ENCODE measurements at regions not wholly inside any gene's neighbourhood (a gene's known extent, or its start where the extent isn't known, plus 50 kb on each side); places are given as distances from the start of the nearest gene placed in this dataset.
"Not testable (repeated sequence)": the region's sequence is repeated elsewhere in the genome, so short reads cannot be mapped to it uniquely, and the experiment has no call there.

DNA sequence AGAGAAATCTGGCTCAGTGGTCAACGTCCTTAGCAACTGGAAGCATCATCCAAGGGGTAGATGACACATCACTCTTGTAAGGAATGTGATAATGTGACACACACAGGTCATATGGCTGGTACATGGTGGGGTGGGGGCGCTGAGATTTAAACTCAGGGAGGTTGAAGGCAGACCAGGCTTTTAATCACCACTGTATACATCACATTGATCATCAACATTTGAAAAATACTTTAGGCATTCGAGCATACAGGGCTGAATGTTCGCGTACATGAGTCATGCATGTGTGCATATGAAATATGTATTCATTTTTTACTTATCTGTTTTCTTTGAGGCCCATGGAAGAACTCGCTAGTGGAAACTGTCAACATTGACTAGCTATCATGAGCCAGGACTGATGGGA is 976.4 kb downstream of the VRK1 start:
- DNase-seq (ENCODE audit: low read depth in 1 of 2, low spot score in 1 of 2), result no peak

DNA sequence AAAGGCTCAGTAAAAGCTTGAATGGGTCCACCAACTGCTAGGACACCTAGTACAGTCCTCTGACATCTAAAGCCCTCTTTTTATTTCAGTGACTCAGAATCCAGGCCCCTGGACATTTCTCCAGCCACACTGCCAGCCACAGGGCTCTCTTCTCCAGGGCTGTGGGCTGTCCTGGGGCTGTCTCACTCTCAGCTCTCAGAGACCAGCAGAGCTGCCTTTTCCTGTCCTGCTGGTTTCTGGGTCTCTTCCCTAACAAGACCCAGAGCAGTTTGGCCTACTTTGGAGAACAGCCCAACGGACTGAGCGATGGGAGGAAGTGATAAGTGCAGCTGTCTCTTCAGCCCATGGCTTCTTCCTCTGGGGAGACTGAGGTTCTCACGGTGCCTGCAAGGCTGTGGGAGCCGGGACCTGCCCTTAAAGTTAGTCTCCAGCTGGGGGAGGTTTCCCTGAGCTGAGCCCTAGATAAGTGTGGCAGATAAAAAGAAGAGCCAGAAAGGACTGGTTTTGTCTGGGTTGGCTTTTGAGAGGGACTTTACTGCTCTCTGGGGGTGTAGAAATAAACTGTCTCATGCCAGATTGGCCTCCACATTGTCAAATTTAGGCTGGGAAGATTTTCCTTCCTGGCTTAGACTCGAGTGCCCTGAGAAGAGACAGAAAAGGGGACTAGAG is 979.8 kb downstream of the VRK1 start:
- DNase-seq (ENCODE audit: low read depth in 1 of 2, low spot score in 1 of 2), result no peak

DNA sequence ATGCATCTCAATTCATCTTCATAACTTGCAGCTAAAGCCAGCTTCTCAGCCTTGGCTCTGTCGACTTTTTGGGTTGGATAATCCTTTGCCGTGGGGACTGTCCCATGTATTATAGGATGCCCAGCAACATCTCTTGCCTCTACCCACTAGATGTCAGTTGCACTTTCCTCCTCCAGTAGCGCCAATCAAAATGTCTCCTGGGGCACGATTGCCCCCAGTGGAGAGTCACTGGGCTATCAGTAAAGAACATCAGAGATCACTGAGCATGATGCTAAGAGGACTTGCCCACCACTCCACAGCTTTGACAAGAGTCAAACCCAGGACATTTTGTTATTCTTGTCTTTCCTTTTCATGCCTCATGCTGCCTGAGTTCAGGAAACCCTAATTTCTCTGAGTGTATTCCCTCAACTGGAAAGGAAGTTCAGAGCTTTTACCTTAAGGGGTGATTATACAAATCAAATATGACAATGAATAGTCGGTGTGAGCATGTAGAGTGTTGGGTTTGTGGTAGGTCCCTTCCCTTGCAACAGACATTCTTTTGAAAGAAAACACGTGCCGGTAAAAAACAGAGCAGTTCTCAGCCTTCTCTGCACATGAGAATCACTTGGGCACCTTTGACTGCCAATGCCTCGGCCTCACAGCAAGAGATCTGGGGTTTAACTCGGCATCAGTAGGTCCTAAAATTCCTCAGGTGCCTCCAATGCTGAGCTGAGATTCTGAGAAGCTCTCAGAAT is 980.6 kb downstream of the VRK1 start:
- no peak for DNase-seq (ENCODE audit: low read depth in 1 of 2, low spot score in 1 of 2)

DNA sequence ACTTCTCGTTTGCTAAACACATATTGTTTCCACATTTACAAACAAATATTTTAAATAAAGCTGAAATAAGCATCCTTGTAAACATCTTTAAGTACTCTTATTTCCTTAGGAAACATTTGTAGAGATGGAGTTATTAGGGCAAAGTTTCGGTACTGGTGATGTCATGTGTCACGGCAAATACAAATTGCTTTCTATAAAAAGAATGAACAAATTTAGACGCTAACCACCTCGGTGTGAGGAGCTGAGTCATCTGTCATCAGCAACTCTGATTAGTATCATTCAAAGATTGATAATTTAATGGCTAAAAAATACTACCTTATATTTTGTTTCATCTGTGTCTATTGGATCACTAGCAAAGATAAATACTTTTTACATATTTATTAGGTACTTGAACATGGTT is 982.0 kb downstream of the VRK1 start:
- DNase-seq (ENCODE audit: low read depth in 1 of 2, low spot score in 1 of 2), result no peak

DNA sequence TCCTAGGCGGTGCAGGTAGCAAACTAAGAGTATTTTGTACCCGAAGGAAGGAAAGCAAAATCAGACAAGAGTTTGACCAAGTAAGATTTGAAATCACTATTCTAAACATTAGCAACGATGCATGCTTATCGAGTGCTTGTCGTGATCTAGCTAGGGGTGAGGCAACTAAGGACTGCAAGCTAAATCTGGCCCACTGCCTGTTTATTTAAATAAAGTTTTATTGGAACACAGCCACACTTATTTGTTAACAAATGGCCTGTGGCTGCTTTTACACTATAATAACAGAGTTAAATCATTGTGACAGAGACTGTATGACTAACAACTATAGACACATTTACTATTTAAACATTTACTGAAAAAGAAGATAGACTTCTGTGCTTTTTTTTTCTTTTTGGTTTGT is 983.6 kb downstream of the VRK1 start:
- no peak for DNase-seq (ENCODE audit: low read depth in 1 of 2, low spot score in 1 of 2)

DNA sequence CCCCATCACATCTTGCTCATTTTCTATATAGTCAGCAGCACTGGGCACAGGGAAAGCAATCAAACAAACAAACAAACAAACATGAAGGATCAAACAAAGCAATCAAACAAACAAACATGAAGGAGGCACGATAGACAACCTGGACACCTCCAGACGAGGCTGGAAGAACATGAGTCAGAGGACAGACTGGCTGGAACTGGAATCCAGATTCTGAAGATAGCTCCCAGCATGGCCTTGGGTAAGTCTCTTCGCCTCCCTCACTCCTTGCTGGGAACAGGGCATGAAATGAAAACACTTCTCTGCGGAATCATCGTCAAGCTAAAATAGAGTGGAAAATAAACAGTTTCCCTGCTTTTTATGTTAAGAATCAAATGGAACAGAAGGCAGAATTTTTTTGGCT is 984.8 kb downstream of the VRK1 start:
- DNase-seq (ENCODE audit: low read depth in 1 of 2, low spot score in 1 of 2), result no peak

DNA sequence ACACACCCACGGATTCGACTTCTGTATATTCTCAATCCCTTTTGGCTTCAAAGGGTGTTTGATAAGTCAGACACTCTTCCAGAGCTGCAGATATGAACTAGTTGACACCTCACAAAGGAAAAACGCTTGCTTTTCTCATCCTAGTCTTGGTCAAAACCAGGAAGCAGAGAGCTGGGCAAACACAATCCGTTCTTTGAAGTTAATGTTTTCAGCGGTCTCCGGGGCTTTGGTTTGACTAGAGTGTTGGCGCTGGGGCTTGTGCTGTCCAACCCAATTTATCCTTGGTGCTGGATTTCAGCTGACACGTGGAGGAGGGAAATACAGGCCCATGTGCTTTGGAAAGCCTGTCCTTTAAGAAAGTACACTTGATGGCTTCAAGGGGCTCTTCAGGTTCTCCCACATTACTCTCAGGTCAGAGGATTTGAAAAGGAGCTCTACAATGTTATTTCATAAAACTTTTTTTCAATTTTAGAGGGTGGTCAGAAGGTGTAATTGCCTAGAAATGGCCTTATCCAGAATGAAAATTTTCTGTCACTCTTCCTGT is 985.8 kb downstream of the VRK1 start:
- DNase-seq (ENCODE audit: low read depth in 1 of 2, low spot score in 1 of 2), result no peak

DNA sequence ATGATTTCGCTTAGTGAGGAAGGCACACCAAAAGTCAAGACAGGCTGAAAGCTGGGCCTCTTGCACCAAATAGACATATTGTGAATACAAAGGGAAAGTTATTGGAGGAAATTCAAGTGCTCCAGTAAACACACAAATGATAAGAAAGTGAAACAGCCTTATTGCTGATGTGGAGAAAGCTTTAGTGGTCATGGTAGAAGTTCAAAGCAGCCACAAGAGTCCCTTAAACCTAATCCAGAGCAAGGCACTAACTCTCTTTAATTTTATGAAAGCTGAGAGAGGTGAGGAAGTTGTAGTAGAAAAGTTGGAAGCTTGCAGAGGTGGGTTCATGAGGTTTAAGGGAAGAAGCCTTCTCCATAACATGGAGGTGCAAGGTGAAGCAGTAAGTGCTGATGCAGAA is 988.3 kb downstream of the VRK1 start:
- no peak for DNase-seq (ENCODE audit: low read depth in 1 of 2, low spot score in 1 of 2)

DNA sequence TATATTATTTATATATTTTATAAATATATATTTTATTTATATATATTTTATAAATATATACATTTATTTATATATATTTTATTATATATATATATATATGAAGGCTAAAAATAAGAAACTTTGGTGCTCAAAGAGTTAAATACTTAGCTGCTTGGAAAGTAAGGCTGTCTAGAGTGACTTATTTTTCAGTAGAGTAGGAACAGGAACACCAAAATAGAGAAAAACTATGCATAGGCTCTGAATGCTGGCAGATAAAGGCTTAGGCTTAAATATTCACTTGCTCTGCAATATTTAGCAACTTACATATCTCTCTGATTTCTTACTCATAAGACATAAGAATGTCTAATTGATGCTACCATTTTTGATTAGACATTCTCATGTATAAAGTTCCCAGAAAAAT is 991.2 kb downstream of the VRK1 start:
- DNase-seq (ENCODE audit: low read depth in 1 of 2, low spot score in 1 of 2), result no peak

DNA sequence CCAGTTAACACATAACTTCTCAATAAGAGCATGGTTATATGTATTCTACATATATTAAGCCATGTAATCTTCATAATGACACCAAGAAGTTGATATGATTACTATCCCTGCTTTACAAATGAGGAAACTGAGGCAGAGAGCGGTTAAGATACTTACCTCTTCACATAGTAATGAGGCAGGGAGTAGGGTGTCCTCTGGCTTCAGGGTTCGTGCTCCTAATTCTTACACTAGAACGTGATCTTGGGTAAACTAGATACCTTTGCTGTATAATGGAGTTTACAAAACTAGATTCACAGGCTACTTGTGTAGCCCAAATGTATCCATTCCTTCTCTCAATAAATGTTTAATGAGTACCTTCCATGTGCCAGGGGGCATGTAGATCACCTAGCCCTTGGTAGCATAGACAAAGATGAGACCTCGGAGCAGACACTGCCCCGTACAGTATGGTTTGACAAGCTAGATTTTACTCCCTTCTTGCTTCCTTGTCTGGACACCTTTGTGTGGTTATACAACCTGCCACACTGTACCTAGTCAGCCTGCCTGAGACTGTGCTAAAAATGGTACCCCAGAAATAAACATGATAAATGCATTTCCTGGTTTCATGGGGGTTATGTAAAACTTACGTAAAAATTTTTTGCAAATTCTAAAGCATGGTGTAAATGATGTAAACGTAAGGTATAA is 991.8 kb downstream of the VRK1 start:
- DNase-seq (ENCODE audit: low read depth in 1 of 2, low spot score in 1 of 2), result no peak

DNA sequence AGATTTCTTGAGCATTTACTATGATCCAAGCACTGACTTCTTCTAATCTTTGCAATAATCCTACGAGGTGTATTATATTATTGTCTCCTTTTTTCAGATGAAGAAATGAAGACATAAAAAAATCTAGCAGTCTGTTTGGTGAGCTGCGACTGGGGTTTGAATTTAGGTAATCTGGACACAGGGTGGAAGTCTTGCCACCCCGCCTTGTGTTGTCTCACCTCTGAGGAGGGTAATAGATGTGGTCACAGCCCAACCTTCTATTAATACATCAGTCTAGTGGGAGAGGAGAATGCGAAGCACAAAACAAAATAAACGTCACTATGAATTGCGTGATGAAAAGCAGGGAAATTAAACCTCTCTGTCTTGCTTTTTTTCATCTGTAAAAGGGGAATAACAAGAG is 993.9 kb downstream of the VRK1 start:
- no peak for DNase-seq (ENCODE audit: low read depth in 1 of 2, low spot score in 1 of 2)

DNA sequence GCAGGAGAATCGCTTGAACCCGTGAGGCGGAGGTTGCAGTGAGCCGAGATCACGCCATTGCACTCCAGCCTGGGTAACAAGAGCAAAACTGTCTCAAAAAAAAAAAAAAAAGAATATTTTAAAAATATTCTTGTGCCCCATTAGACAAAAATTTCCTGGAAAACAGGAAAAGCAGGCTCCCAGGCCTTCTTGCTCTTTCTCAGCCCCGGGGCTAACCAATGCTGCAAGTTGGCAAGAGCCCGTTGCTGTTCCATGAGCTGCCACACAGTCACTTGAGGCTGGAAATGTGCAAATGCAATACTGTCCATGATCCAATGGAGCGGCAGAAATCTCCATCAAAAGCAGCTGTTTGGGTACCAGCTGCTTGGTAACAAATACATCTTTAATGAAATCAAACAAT is 994.7 kb downstream of the VRK1 start:
- DNase-seq (ENCODE audit: low read depth in 1 of 2, low spot score in 1 of 2), result no peak

DNA sequence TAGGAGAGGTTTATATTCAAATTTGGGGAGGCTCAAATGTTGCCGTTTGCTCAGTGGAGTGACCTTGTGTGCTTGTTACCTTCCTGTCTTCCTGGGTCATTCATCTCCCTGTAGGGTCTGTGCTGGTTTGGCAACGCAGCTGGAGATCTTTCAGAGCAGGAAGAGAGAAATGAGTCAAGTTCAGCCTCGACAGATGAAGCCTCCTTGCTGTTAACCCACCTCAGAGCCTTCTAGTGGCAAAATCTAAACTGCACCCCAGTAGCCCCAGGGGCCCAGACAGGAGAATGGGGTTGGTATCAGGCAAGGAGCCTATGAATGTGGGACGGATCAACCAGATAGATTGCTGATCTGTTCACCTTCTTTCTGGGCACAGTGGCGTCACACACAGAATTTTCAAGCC is 999.3 kb downstream of the VRK1 start:
- DNase-seq (ENCODE audit: low read depth in 1 of 2, low spot score in 1 of 2), result no peak

DNA sequence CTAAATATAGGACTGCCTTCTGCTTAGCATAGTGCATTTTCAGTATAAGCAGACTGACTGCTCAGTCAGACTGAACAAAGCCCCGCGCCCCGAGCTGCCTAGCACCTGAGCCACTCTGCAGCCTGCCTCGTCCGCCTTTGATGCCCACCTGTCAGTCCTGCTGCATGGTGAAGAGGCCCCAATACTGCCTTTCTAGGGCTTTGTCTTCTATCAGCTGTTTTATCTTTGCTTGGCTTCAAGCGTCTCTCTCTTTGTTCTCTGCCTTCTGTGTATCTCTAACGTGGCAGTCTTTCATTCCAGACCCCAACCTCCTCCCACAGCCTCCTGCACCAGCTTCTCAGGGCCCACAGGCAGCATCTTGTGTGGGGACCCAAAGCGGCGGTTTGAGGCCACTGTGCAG is 1001.0 kb downstream of the VRK1 start:
- DNase-seq (ENCODE audit: low read depth in 1 of 2, low spot score in 1 of 2), result no peak

DNA sequence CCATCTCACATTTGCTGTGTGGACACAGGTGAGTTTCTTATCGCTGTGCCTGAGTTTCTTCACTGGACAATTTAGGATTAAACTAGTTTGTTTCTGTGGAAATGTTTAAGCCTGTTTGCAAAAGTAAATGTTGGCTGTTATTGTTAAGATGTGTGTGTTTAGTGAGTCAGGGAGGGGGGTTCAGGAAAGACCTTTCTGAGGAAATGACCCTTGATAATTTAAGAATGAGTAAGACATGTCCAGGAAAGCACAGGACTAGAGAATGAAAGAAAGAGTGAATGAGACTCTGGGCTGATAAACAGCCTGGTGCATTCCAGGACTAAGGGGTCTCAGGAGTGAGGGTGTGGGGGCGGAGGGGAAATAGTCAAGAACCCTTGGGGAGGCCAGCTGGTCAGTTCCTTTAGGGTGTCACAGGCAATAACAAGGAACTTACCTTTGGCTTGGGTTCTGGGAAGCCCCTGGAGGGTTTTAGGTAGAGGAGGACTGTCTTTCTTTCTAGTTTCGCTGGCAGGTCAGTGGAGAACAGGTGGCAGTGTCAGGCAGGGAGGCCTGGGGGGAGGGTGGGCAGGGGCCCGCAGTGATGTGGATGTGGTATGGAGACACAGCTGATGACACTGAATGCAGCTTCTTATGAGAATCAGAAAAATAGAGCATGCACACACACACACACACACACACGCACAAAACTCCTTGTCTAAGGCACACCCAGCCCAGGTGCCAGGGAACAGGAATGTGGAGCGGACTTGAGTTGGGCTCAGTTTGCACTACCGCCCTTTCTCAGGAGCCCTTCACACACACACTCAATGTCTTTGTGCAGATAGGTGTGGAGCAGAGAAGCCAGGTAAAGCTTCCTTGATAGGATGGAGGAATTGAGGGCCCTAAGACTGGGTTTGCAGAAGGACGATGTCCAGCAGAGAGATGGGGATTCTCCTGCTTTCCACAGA is 1005.5 kb downstream of the VRK1 start:
- DNase-seq (ENCODE audit: low read depth in 1 of 2, low spot score in 1 of 2), result no peak

DNA sequence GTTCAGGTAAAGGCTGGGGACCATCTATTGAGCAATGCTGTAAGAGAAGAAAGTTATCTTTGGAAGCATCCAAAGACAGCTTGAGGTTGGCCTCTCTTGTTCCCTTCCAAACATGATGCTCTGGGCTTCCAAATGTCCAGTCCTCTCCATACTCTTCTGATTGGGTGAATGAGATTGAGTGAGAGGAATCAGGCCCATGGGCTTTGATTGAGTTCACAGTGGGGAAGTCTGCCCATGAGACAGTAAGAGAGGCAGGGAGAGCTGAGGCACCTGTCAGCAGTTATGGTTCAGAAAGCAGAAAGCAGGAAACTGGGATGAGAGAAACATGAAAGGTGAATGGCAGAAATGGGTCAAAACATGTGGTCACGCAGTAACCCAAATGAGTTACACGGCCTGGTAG is 1006.9 kb downstream of the VRK1 start:
- no peak for DNase-seq (ENCODE audit: low read depth in 1 of 2, low spot score in 1 of 2)

DNA sequence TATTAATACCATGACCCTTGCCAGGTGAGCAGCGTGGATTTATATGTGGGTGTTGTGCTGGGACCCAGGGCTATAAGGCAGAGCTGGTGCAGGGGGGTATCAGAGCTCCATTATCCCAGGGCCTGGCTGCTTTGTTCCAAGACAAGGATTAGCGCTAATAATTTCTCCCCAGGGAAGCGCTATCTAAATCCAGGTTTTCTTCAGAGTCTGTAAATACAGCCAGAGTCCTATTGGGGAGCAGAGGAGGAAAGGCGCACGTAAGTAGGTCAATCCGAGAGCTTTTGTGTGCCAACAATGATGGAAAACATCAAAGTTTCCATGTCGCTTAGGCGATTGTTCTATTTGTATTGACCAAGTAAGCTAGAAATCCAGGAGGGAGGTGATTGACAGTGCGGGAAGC is 1009.7 kb downstream of the VRK1 start:
- no peak for DNase-seq (ENCODE audit: low read depth in 1 of 2, low spot score in 1 of 2)

DNA sequence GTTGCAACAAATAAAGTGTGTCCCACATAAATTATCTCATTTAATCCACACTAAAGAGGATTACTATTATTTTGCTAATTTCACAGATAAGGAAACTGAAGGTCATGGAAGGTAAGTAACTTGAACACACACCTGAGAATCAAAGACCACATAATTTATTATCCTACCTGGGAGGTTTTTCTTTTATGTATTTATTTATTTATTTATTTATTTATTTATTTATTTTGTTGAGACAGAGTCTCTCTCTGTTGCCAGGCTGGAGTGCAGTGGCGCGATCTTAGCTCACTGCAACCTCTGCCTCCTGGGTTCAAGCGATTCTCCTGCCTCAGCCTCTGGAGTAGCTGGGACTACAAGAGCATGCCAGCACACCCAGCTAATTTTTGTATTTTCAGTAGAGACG is 1011.4 kb downstream of the VRK1 start:
- DNase-seq (ENCODE audit: low read depth in 1 of 2, low spot score in 1 of 2), result not testable (repeated sequence)

DNA sequence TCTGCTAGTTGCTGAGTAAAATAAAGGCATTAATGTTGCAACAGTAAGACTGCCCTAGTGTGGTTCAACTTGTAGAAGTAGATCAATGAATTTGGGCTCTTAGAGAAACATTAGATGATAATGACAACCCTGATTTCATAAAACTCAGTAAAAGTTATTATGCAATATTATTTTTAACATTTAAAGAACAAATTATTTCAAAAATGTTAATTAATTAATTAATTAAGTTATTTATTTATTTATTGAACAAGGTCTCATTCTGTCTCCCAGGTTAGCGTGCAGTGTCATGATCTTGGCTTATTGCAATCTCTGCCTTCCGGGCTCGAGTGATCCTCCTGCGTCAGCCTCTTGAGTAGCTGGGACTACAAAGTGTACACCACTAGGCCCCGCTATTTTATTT is 1016.4 kb downstream of the VRK1 start:
- DNase-seq (ENCODE audit: low read depth in 1 of 2, low spot score in 1 of 2), result no peak

DNA sequence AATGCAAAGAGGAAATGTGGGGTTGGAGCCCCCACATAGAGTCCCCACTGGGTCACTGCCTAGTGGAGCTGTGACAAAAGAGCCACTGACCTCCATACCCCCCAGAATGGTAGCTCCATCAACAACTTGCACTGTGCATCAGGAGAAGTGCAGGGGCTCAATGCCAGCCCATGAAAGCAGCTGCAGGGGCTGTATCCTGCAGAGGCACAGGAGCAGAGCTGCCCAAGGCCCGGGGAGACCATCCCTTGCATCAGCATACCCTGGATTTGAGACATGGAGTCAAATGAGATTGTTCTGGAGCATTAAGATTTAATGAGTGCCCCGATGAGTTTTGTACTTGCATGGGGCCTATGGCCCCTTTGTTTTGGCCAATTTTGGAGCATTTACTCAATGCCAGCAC is 1023.6 kb downstream of the VRK1 start:
- DNase-seq (ENCODE audit: low read depth in 1 of 2, low spot score in 1 of 2), result no peak

DNA sequence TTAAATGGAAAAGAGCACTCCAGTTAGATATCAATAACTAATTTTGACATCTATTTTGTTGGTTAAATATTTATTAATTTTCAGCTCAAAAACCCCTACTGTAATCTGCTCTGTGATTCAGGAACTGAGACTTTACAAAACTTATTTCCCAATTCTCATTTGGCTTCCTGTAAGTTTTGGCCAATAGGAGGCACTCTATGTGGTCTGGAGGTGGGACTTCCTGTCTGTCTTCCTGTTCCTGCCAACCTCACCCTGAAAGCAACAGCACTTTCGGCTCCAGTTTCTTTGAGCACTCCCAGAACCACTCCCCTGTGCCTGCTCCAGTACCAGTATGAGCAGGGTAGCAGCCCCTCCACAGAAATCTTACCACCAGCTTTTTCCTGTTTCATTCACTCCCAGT is 1027.0 kb downstream of the VRK1 start:
- DNase-seq (ENCODE audit: low read depth in 1 of 2, low spot score in 1 of 2), result no peak
